Skeletal muscle satellite cell (primary cell): ENCODE measurements at regions not wholly inside any gene's neighbourhood (a gene's known extent, or its start where the extent isn't known, plus 50 kb on each side); places are given as distances from the start of the nearest gene placed in this dataset.

Source experiments
- H3K27me3 ChIP-seq: 2 replicates; pipeline ENCODE4 v1.7.0; 2013; ENCODE audit warnings: low read length; ENCODE audit not compliant: control insufficient read depth, insufficient read depth
- H3K36me3 ChIP-seq: 2 replicates; pipeline ENCODE4 v1.7.0; 2013; ENCODE audit warnings: mild to moderate bottlenecking, control low read depth, low read length; ENCODE audit not compliant: insufficient read depth
- H3K4me1 ChIP-seq: 2 replicates; pipeline ENCODE4 v1.7.0; 2013; ENCODE audit warnings: low read length; ENCODE audit not compliant: control insufficient read depth, insufficient read depth
- H3K4me2 ChIP-seq: 2 replicates; pipeline ENCODE4 v1.7.0; 2013; ENCODE audit warnings: mild to moderate bottlenecking, low read length
- H3K4me3 ChIP-seq: 2 replicates; pipeline ENCODE4 v1.7.0; 2013; ENCODE audit warnings: low read length
- H3K9ac ChIP-seq: 2 replicates; pipeline ENCODE4 v1.7.0; 2013; ENCODE audit warnings: mild to moderate bottlenecking, low read depth, low read length, moderate library complexity
- H3K9me3 ChIP-seq: replicated peaks from 2 replicates; pipeline ENCODE4 v1.7.0; 2013; ENCODE audit warnings: mild to moderate bottlenecking, control low read depth, low read length

- H3K4me1 ChIP-seq, result no peaks in the 10 kb centered on the region
- no peaks in the 10 kb centered on the region for H3K36me3 ChIP-seq
Observed at GRCh38 chr18:74023220-74023619, 124.4 kb downstream of the FBXO15 start.

GRCh38 chr18:74019864-74020263 lies 127.8 kb downstream of the FBXO15 start:
- Histone ChIP-seq H3K27me3 (no peaks in the 10 kb centered on the region), H3K9me3 (peaks cover 5% of the 10 kb centered on the region), H3K36me3 (no peaks in the 10 kb centered on the region), H3K4me3 (no peak overlapping the region), H3K4me2 (no peak overlapping the region), H3K4me1 (no peaks in the 10 kb centered on the region), H3K9ac (no peak overlapping the region)

More at GRCh38 chr18:74023220-74023619, 124.4 kb downstream of the FBXO15 start:
- no peak overlapping the region for H3K4me2 ChIP-seq
- no peak overlapping the region for H3K4me3 ChIP-seq
- no peak overlapping the region for H3K9ac ChIP-seq
- peaks cover 5% of the 10 kb centered on the region for H3K9me3 ChIP-seq
- no peaks in the 10 kb centered on the region for H3K27me3 ChIP-seq

GRCh38 chr18:74013955-74014354 lies 133.7 kb downstream of the FBXO15 start:
- no peaks in the 10 kb centered on the region for H3K27me3 ChIP-seq
- H3K4me1 ChIP-seq, result no peaks in the 10 kb centered on the region
- peaks cover 4% of the 10 kb centered on the region for H3K9me3 ChIP-seq
- no peak overlapping the region for H3K4me3 ChIP-seq
- H3K9ac ChIP-seq, result no peak overlapping the region
- no peaks in the 10 kb centered on the region for H3K36me3 ChIP-seq
- H3K4me2 ChIP-seq, result no peak overlapping the region

GRCh38 chr18:74012954-74013630 lies 134.5 kb downstream of the FBXO15 start:
- H3K36me3 ChIP-seq, result no peaks in the 10 kb centered on the region
- no peaks in the 10 kb centered on the region for H3K27me3 ChIP-seq
- H3K9me3 ChIP-seq, result peaks cover 4% of the 10 kb centered on the region
- no peak overlapping the region for H3K4me3 ChIP-seq
- H3K4me1 ChIP-seq, result no peaks in the 10 kb centered on the region
- no peak overlapping the region for H3K4me2 ChIP-seq
- H3K9ac ChIP-seq, result no peak overlapping the region

- Histone ChIP-seq H3K4me2 (no peak overlapping the region), H3K9ac (no peak overlapping the region), H3K27me3 (no peaks in the 10 kb centered on the region), H3K36me3 (no peaks in the 10 kb centered on the region), H3K9me3 (peaks cover 8% of the 10 kb centered on the region), H3K4me1 (no peaks in the 10 kb centered on the region), H3K4me3 (no peak overlapping the region)
Observed at GRCh38 chr18:74006143-74006542, 141.5 kb downstream of the FBXO15 start.

- H3K9ac ChIP-seq, result no peak overlapping the region
- H3K36me3 ChIP-seq, result no peaks in the 10 kb centered on the region
- H3K4me2 ChIP-seq, result no peak overlapping the region
- no peak overlapping the region for H3K4me3 ChIP-seq
- H3K4me1 ChIP-seq, result no peaks in the 10 kb centered on the region
- peaks cover 8% of the 10 kb centered on the region for H3K9me3 ChIP-seq
- H3K27me3 ChIP-seq, result no peaks in the 10 kb centered on the region
Observed at GRCh38 chr18:74005320-74006109, 142.1 kb downstream of the FBXO15 start.

- Histone ChIP-seq H3K9me3 (peaks cover 14% of the 10 kb centered on the region), H3K27me3 (no peaks in the 10 kb centered on the region), H3K4me2 (no peak overlapping the region), H3K4me3 (no peak overlapping the region), H3K9ac (no peak overlapping the region), H3K36me3 (no peaks in the 10 kb centered on the region), H3K4me1 (no peaks in the 10 kb centered on the region)
Observed at GRCh38 chr18:73992242-73993022, 155.2 kb downstream of the FBXO15 start.

GRCh38 chr18:73991570-73991969 lies 156.1 kb downstream of the FBXO15 start:
- Histone ChIP-seq H3K9ac (no peak overlapping the region), H3K4me2 (no peak overlapping the region), H3K9me3 (peaks cover 14% of the 10 kb centered on the region), H3K36me3 (no peaks in the 10 kb centered on the region), H3K4me3 (no peak overlapping the region), H3K4me1 (no peaks in the 10 kb centered on the region), H3K27me3 (no peaks in the 10 kb centered on the region)

GRCh38 chr18:73990258-73990657 lies 157.4 kb downstream of the FBXO15 start:
- no peak overlapping the region for H3K4me3 ChIP-seq
- H3K4me2 ChIP-seq, result no peak overlapping the region
- peaks cover 18% of the 10 kb centered on the region for H3K9me3 ChIP-seq
- no peak overlapping the region for H3K9ac ChIP-seq
- H3K27me3 ChIP-seq, result no peaks in the 10 kb centered on the region
- H3K36me3 ChIP-seq, result no peaks in the 10 kb centered on the region
- H3K4me1 ChIP-seq, result no peaks in the 10 kb centered on the region

- Histone ChIP-seq H3K4me1 (no peaks in the 10 kb centered on the region), H3K36me3 (no peaks in the 10 kb centered on the region), H3K9me3 (peaks cover 18% of the 10 kb centered on the region), H3K9ac (no peak overlapping the region), H3K4me3 (no peak overlapping the region), H3K27me3 (no peaks in the 10 kb centered on the region), H3K4me2 (no peak overlapping the region)
Observed at GRCh38 chr18:73987247-73987980, 160.2 kb downstream of the FBXO15 start.

- Histone ChIP-seq H3K4me2 (no peak overlapping the region), H3K36me3 (no peaks in the 10 kb centered on the region), H3K27me3 (no peaks in the 10 kb centered on the region), H3K9ac (no peak overlapping the region), H3K4me1 (no peaks in the 10 kb centered on the region), H3K9me3 (peaks cover 18% of the 10 kb centered on the region), H3K4me3 (no peak overlapping the region)
Observed at GRCh38 chr18:73986711-73987110, 160.9 kb downstream of the FBXO15 start.
